ENCODE measurements at regions not wholly inside any gene's neighbourhood (a gene's known extent, or its start where the extent isn't known, plus 50 kb on each side); places are given as distances from the start of the nearest gene placed in this dataset.
A peak's percentile ranks its signal among the peaks of the same experiment; 100 is the strongest.

GRCh38 chr9:87148331-87149104 is 201.2 kb upstream of the GAS1 start:
- ChIA-PET CTCF (no interaction called here), POLR2A (interaction anchor here (0.6 kb wide), 1 partner anchor 175 kb away, joined by 4 read pairs; no protein-coding TSS in a partner anchor)
- TF ChIP-seq CTCF (IDR thresholded peaks at IDR 0.05; ENCODE audit: insufficient read depth, low read length, missing control alignments): no peak
- peak overlapping the region; percentile 38 for H3K4me3 ChIP-seq (ENCODE audit: low read depth, low read length)
- DNase-seq (ENCODE audit: low read depth, low spot score): no peak

- POLR2A ChIA-PET: no interaction called here
- H3K4me3 ChIP-seq (ENCODE audit: low read depth, low read length): no peak overlapping the region
- CTCF ChIA-PET: no interaction called here
- no peak for TF ChIP-seq CTCF (IDR thresholded peaks at IDR 0.05; ENCODE audit: insufficient read depth, low read length, missing control alignments)
- no peak for DNase-seq (ENCODE audit: low read depth, low spot score)
Measured at GRCh38 chr9:87149799-87150198, 202.5 kb upstream of the GAS1 start.

GRCh38 chr9:87152256-87152655 is 204.9 kb upstream of the GAS1 start:
- POLR2A ChIA-PET: no interaction called here
- CTCF ChIA-PET: no interaction called here
- DNase-seq (ENCODE audit: low read depth, low spot score): no peak
- no peak overlapping the region for H3K4me3 ChIP-seq (ENCODE audit: low read depth, low read length)
- no peak for TF ChIP-seq CTCF (IDR thresholded peaks at IDR 0.05; ENCODE audit: insufficient read depth, low read length, missing control alignments)

GRCh38 chr9:87156247-87156646 is 208.9 kb upstream of the GAS1 start:
- no peak overlapping the region for H3K4me3 ChIP-seq (ENCODE audit: low read depth, low read length)
- POLR2A ChIA-PET: no interaction called here
- DNase-seq (ENCODE audit: low read depth, low spot score): no peak
- CTCF ChIA-PET: interaction anchor here (1.0 kb wide), 1 partner anchor 20 kb away, joined by 3 read pairs; no protein-coding TSS in a partner anchor
- no peak for TF ChIP-seq CTCF (IDR thresholded peaks at IDR 0.05; ENCODE audit: insufficient read depth, low read length, missing control alignments)

GRCh38 chr9:87157366-87158031 is 210.2 kb upstream of the GAS1 start:
- ChIA-PET CTCF (no interaction called here), POLR2A (no interaction called here)
- H3K4me3 ChIP-seq (ENCODE audit: low read depth, low read length): no peak overlapping the region
- DNase-seq (ENCODE audit: low read depth, low spot score): no peak
- TF ChIP-seq CTCF (IDR thresholded peaks at IDR 0.05; ENCODE audit: insufficient read depth, low read length, missing control alignments): no peak

GRCh38 chr9:87158765-87159164 is 211.5 kb upstream of the GAS1 start:
- DNase-seq (ENCODE audit: low read depth, low spot score): no peak
- ChIA-PET CTCF (no interaction called here), POLR2A (no interaction called here)
- no peak for TF ChIP-seq CTCF (IDR thresholded peaks at IDR 0.05; ENCODE audit: insufficient read depth, low read length, missing control alignments)
- H3K4me3 ChIP-seq (ENCODE audit: low read depth, low read length): no peak overlapping the region

All from AG04449 (cell line).